Keratinocyte (primary cell): ENCODE measurements at regions not wholly inside any gene's neighbourhood (a gene's known extent, or its start where the extent isn't known, plus 50 kb on each side); places are given as distances from the start of the nearest gene placed in this dataset.

ENCODE experiments used
- DNase-seq: peaks from one replicate; pipeline ENCODE4 v3.0.0-alpha.2; 2011; ENCODE audit warnings: low read depth, missing footprints, low spot score
- FAIRE-seq: peaks from 2 replicates; lab custom pipeline; 2011; peaks lifted over from hg19 to GRCh38; lab: Jason Lieb, UNC
- H2AFZ ChIP-seq: 2 replicates; pipeline ENCODE4 v1.6.0; 2012; ENCODE audit warnings: low read length, control low read depth, inconsistent platforms; ENCODE audit not compliant: control insufficient read depth
- H3K27ac ChIP-seq: 2 replicates; pipeline ENCODE4 v1.5.1; 2011; ENCODE audit warnings: low read length; ENCODE audit not compliant: control insufficient read depth, insufficient read depth
- H3K27me3 ChIP-seq: 3 replicates; pipeline ENCODE4 v1.6.0; 2011; ENCODE audit warnings: low read length; ENCODE audit not compliant: control insufficient read depth, insufficient read depth; ENCODE audit errors: extremely low read depth
- H3K36me3 ChIP-seq, 2 experiments: 2 replicates in 1 of 2; 3 replicates in 1 of 2; pipeline ENCODE4 v1.5.1; 2011; ENCODE audit warnings: low read length in 2 of 2, mild to moderate bottlenecking in 1 of 2; ENCODE audit not compliant: control insufficient read depth in 2 of 2, insufficient read depth in 2 of 2; ENCODE audit errors: extremely low read depth in 1 of 2
- H3K4me1 ChIP-seq: 3 replicates; pipeline ENCODE4 v1.5.1; 2011; ENCODE audit warnings: low read length; ENCODE audit not compliant: control insufficient read depth, insufficient read depth; ENCODE audit errors: extremely low read depth
- H3K4me2 ChIP-seq: 3 replicates; pipeline ENCODE4 v1.6.0; 2011; ENCODE audit warnings: low read depth, low read length; ENCODE audit not compliant: control insufficient read depth, insufficient read depth; ENCODE audit errors: extremely low read depth
- H3K4me3 ChIP-seq, 3 experiments: fragments of 200-600 bp in 1 of 3; sonication (generic) in 1 of 3; 2 replicates in 2 of 3; 3 replicates in 1 of 3; pipeline ENCODE4 v1.5.1; 2011 to 2016; ENCODE audit warnings: low read length in 3 of 3, mild to moderate bottlenecking in 3 of 3, control low read depth in 2 of 3, inconsistent platforms in 1 of 3, low read depth in 1 of 3, mixed read lengths in 1 of 3, mixed run types in 1 of 3, moderate library complexity in 1 of 3; ENCODE audit not compliant: control insufficient read depth in 2 of 3, insufficient read depth in 2 of 3; ENCODE audit errors: extremely low read depth in 1 of 3
- H3K79me2 ChIP-seq: 2 replicates; pipeline ENCODE4 v1.6.0; 2012; ENCODE audit warnings: low read length; ENCODE audit not compliant: control insufficient read depth, insufficient read depth
- H3K9ac ChIP-seq: 3 replicates; pipeline ENCODE4 v1.6.0; 2011; ENCODE audit warnings: low read length; ENCODE audit not compliant: control insufficient read depth, insufficient read depth; ENCODE audit errors: extremely low read depth
- H3K9me1 ChIP-seq: 3 replicates; pipeline ENCODE4 v1.6.0; 2011; ENCODE audit warnings: low read length; ENCODE audit not compliant: control insufficient read depth, insufficient read depth; ENCODE audit errors: extremely low read depth
- H3K9me3 ChIP-seq: 2 replicates; pipeline ENCODE4 v1.5.1; 2012; ENCODE audit warnings: low read depth, low read length; ENCODE audit not compliant: control insufficient read depth
- H4K20me1 ChIP-seq: 3 replicates; pipeline ENCODE4 v1.6.0; 2011; ENCODE audit warnings: low read length; ENCODE audit not compliant: control insufficient read depth, insufficient read depth; ENCODE audit errors: extremely low read depth
- CTCF ChIP-seq, 3 experiments: IDR thresholded peaks in 1 of 3; conservative IDR thresholded peaks in 1 of 3; optimal IDR thresholded peaks in 1 of 3; 2 replicates in 2 of 3; 3 replicates in 1 of 3; pipeline versions ENCODE3 to v1.5.1; 2011; ENCODE audit warnings: low read length in 3 of 3, mild to moderate bottlenecking in 3 of 3, moderate library complexity in 2 of 3, control low read depth in 1 of 3, inconsistent platforms in 1 of 3; ENCODE audit not compliant: insufficient read depth in 2 of 3; ENCODE audit errors: extremely low read depth in 1 of 3
- EZH2 ChIP-seq: IDR thresholded peaks from one replicate; pipeline ENCODE4 v1.6.1; 2012; ENCODE audit warnings: inconsistent platforms, mild to moderate bottlenecking, low read length, moderate library complexity
- dilution Hi-C: fragments of 300-500 bp; cut with MboI; formaldehyde crosslinking; loops from one replicate; pipeline ENCODE4 v1.7.0; 2020; ENCODE audit warnings: low sequenced_read_pairs; ENCODE audit not compliant: extremely low pct_ligation_motif_present

GRCh38 chr7:12805957-12806356 lies 118.5 kb downstream of the ARL4A start:
- Histone ChIP-seq H2AFZ (no peak overlapping the region), H3K4me3 (no peak overlapping the region)
- peak; percentile 34 for FAIRE-seq

DNA sequence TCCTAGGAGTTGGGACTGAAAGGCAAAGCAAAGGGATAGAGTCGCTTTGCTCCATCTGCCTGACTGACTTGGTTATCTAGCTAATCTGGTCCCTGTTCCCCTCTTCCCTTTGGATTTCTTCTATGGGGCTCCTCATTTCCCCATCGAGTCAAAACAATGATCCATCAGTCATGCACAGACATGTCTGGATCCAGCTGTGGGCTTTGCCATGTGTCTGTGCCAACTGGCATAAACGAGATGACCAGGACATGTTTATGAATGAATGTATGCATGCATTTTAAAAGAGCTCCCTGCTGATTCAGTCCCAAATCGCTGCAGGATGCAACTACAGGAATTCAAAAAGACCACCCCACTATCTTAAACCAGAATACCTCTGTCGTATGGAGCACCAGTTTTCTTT lies 122.0 kb downstream of the ARL4A start:
- Histone ChIP-seq H3K79me2 (no peaks in the 10 kb centered on the region), H2AFZ (peak overlapping the region; percentile 11), H3K27me3 (no peaks in the 10 kb centered on the region), H3K9me1 (no peaks in the 10 kb centered on the region), H3K4me2 (peak overlapping the region; percentile 1), H3K36me3 (no peaks in the 10 kb centered on the region), H3K4me3 (no peak overlapping the region), H3K27ac (no peak overlapping the region), H3K9ac (no peak overlapping the region), H3K4me1 (peaks cover 29% of the 10 kb centered on the region), H3K9me3 (peaks cover 2% of the 10 kb centered on the region), H4K20me1 (no peaks in the 10 kb centered on the region)
- dilution Hi-C loops, result no loop called here
- TF ChIP-seq EZH2 (no peak), CTCF (optimal IDR thresholded peaks at IDR 0.05 in 1 of 3, IDR thresholded peaks at IDR 0.05 in 1 of 3, conservative IDR thresholded peaks at IDR 0.05 in 1 of 3; ENCODE audit: extremely low read depth in 1 of 3, insufficient read depth in 2 of 3, low read length in 3 of 3) (no peak)
- FAIRE-seq, result peak; percentile 79
- peak; percentile 17 for DNase-seq

More at GRCh38 chr7:12805957-12806356, 118.5 kb downstream of the ARL4A start:
- DNase-seq, result no peak
- no peaks in the 10 kb centered on the region for H4K20me1 ChIP-seq
- no peak overlapping the region for H3K27ac ChIP-seq
- H3K9ac ChIP-seq, result no peak overlapping the region
- peaks cover 34% of the 10 kb centered on the region for H3K4me1 ChIP-seq
- H3K9me3 ChIP-seq, result no peaks in the 10 kb centered on the region
- H3K79me2 ChIP-seq, result no peaks in the 10 kb centered on the region
- dilution Hi-C loops, result no loop called here
- H3K4me2 ChIP-seq, result no peak overlapping the region
- H3K9me1 ChIP-seq, result no peaks in the 10 kb centered on the region
- H3K27me3 ChIP-seq, result no peaks in the 10 kb centered on the region
- no peaks in the 10 kb centered on the region for H3K36me3 ChIP-seq
- TF ChIP-seq EZH2 (no peak), CTCF (optimal IDR thresholded peaks at IDR 0.05 in 1 of 3, IDR thresholded peaks at IDR 0.05 in 1 of 3, conservative IDR thresholded peaks at IDR 0.05 in 1 of 3; ENCODE audit: extremely low read depth in 1 of 3, insufficient read depth in 2 of 3, low read length in 3 of 3) (no peak)
